Fibroblast of lung (primary cell): ENCODE measurements at regions not wholly inside any gene's neighbourhood (a gene's known extent, or its start where the extent isn't known, plus 50 kb on each side); places are given as distances from the start of the nearest gene placed in this dataset.

ENCODE experiments used
- DNase-seq, 2 donors: peaks; one replicate each; pipeline versions ENCODE4 v3.0.0 to v3.0.0-alpha.2; 2010; ENCODE audit warnings: low read depth in 2 of 2
- H2AFZ ChIP-seq: 2 replicates; pipeline ENCODE4 v1.5.1; 2012; ENCODE audit warnings: low read length, control low read depth, inconsistent platforms
- H3K27ac ChIP-seq: 2 replicates; pipeline ENCODE4 v1.5.1; 2011; ENCODE audit warnings: low read length, control low read depth; ENCODE audit not compliant: insufficient read depth
- H3K27me3 ChIP-seq: 2 replicates; pipeline ENCODE4 v1.5.1; 2011; ENCODE audit warnings: mild to moderate bottlenecking, low read length; ENCODE audit not compliant: control insufficient read depth, insufficient read depth
- H3K36me3 ChIP-seq: 2 replicates; pipeline ENCODE4 v1.5.1; 2011; ENCODE audit warnings: low read length; ENCODE audit not compliant: control insufficient read depth, insufficient read depth
- H3K4me1 ChIP-seq: 2 replicates; pipeline ENCODE4 v1.5.1; 2011; ENCODE audit warnings: low read length; ENCODE audit not compliant: control insufficient read depth, insufficient read depth; ENCODE audit errors: extremely low read depth
- H3K4me2 ChIP-seq: 2 replicates; pipeline ENCODE4 v1.5.1; 2011; ENCODE audit warnings: low read length, control low read depth; ENCODE audit not compliant: insufficient read depth; ENCODE audit errors: extremely low read depth
- H3K4me3 ChIP-seq, 4 experiments: fragments of 200-600 bp in 1 of 4; sonication (generic) in 1 of 4; replicated peaks in 1 of 4; 2 replicates each; pipeline ENCODE4 v1.5.1; 2011 to 2016; ENCODE audit warnings: low read length in 4 of 4, low read depth in 3 of 4, mild to moderate bottlenecking in 3 of 4, control low read depth in 2 of 4, inconsistent platforms in 1 of 4, mixed read lengths in 1 of 4; ENCODE audit not compliant: insufficient read depth in 1 of 4; ENCODE audit errors: control extremely low read depth in 1 of 4
- H3K79me2 ChIP-seq: 2 replicates; pipeline ENCODE4 v1.5.1; 2012; ENCODE audit warnings: mild to moderate bottlenecking, low read length, inconsistent platforms; ENCODE audit not compliant: control insufficient read depth, insufficient read depth
- H3K9ac ChIP-seq: 2 replicates; pipeline ENCODE4 v1.5.1; 2011; ENCODE audit warnings: mild to moderate bottlenecking, low read length, control low read depth; ENCODE audit not compliant: insufficient read depth
- H3K9me3 ChIP-seq: 2 replicates; pipeline ENCODE4 v1.5.1; 2012; ENCODE audit warnings: low read depth, low read length; ENCODE audit not compliant: control insufficient read depth, insufficient read depth
- H4K20me1 ChIP-seq: 2 replicates; pipeline ENCODE4 v1.5.1; 2011; ENCODE audit warnings: low read length; ENCODE audit not compliant: control insufficient read depth, insufficient read depth; ENCODE audit errors: extremely low read depth
- EZH2 ChIP-seq: IDR thresholded peaks from 2 replicates; pipeline ENCODE4 v1.5.1; 2012; ENCODE audit warnings: low read length, control low read depth, mild to moderate bottlenecking; ENCODE audit errors: missing control alignments
- TF ChIP-seq, protein P1 (sequence below), 2 donors: IDR thresholded peaks in 1 of 2; conservative IDR thresholded peaks in 1 of 2; 1 replicate in 1 of 2; 2 replicates in 1 of 2; pipeline ENCODE4 v1.5.1; 2011 to 2012; ENCODE audit warnings: low read length in 2 of 2, control low read depth in 1 of 2, inconsistent platforms in 1 of 2, low read depth in 1 of 2, mild to moderate bottlenecking in 1 of 2

DNA sequence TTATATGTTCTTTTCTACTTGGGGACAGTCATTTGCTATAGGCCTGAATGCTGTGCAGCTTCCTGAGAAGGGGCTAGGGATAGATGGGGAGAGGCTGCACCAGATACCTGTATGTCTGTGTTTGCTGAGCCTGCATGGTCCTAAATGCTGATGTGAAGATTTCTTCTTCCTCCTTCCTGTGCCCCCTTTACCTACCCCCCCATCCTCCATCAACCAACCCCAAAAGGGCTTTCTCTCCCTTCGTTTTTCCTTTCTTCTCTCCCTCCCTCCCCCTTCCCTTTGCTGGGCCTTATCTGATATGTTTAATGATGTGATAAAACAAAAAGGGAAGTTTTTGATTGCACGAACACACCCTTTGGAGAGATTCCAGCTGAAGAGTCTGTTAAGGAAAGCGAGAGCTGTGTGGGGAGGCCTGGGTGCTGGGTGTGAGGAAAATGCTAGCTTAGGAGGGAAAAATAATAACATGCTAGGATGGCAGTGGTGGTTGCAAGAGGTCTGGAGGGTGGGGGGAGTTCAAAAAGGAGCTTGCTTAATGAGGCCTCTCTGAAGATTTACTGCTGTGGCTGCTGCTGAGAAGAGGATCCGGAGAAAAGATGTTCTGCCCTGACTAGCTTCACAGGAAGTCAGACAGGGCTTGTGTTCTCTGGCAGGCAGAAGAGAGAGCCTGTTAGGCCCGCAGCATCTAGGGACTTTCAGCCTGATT, 101.8 kb downstream of the SAMD9 start:
- H3K27me3 ChIP-seq = no peaks in the 10 kb centered on the region
- peak overlapping the region; percentile 16 for H3K4me2 ChIP-seq
- H3K9ac ChIP-seq = no peak overlapping the region
- no peak overlapping the region for H3K4me3 ChIP-seq
- peak; percentile 35 to 42 for DNase-seq
- no peaks in the 10 kb centered on the region for H3K79me2 ChIP-seq
- TF ChIP-seq, protein P1, sequence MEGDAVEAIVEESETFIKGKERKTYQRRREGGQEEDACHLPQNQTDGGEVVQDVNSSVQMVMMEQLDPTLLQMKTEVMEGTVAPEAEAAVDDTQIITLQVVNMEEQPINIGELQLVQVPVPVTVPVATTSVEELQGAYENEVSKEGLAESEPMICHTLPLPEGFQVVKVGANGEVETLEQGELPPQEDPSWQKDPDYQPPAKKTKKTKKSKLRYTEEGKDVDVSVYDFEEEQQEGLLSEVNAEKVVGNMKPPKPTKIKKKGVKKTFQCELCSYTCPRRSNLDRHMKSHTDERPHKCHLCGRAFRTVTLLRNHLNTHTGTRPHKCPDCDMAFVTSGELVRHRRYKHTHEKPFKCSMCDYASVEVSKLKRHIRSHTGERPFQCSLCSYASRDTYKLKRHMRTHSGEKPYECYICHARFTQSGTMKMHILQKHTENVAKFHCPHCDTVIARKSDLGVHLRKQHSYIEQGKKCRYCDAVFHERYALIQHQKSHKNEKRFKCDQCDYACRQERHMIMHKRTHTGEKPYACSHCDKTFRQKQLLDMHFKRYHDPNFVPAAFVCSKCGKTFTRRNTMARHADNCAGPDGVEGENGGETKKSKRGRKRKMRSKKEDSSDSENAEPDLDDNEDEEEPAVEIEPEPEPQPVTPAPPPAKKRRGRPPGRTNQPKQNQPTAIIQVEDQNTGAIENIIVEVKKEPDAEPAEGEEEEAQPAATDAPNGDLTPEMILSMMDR (conservative IDR thresholded peaks at IDR 0.05 in 1 of 2, IDR thresholded peaks at IDR 0.05 in 1 of 2; ENCODE audit: low read depth in 1 of 2, low read length in 2 of 2) = no peak
- TF ChIP-seq EZH2 = no peak
- no peaks in the 10 kb centered on the region for H3K9me3 ChIP-seq
- peaks cover 14% of the 10 kb centered on the region for H3K4me1 ChIP-seq
- H3K27ac ChIP-seq = peak overlapping the region; percentile 11
- H2AFZ ChIP-seq = peak overlapping the region; percentile 60
- no peaks in the 10 kb centered on the region for H3K36me3 ChIP-seq
- no peaks in the 10 kb centered on the region for H4K20me1 ChIP-seq

GRCh38 chr7:93015101-93015778, 102.5 kb downstream of the SAMD9 start:
- no peaks in the 10 kb centered on the region for H4K20me1 ChIP-seq
- H3K4me2 ChIP-seq = no peak overlapping the region
- H3K9ac ChIP-seq = no peak overlapping the region
- H3K36me3 ChIP-seq = no peaks in the 10 kb centered on the region
- no peak for TF ChIP-seq EZH2
- DNase-seq = peak; percentile 52 to 84
- peak overlapping the region; percentile 60 for H2AFZ ChIP-seq
- no peaks in the 10 kb centered on the region for H3K27me3 ChIP-seq
- H3K27ac ChIP-seq = no peak overlapping the region
- peaks cover 14% of the 10 kb centered on the region for H3K4me1 ChIP-seq
- H3K4me3 ChIP-seq = no peak overlapping the region
- no peaks in the 10 kb centered on the region for H3K9me3 ChIP-seq
- no peaks in the 10 kb centered on the region for H3K79me2 ChIP-seq

DNA sequence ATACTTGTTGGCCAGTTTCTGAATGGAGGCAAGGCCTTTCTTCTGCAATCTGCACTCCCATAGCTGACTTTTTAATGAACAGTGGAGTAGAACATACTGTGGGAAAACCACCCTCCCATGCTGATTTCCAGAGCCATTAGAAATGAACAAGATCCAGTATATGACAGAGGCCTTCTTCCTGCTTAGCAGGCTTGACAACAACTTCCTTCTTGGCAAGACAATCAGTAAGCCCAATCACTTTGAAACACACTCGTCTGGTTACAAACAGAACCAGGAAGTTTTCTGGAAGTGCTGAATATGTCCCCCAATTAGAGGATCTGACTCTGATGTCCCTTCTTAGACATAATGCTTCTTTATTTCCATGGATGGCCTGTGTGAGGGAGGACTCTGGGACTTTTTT, 103.4 kb downstream of the SAMD9 start:
- TF ChIP-seq, protein P1 (conservative IDR thresholded peaks at IDR 0.05 in 1 of 2, IDR thresholded peaks at IDR 0.05 in 1 of 2; ENCODE audit: low read depth in 1 of 2, low read length in 2 of 2) = no peak
- no peak for TF ChIP-seq EZH2
- peak overlapping the region; percentile 1 for H2AFZ ChIP-seq
- no peak overlapping the region for H3K9ac ChIP-seq
- no peak overlapping the region for H3K27ac ChIP-seq
- no peak for DNase-seq
- H3K4me2 ChIP-seq = no peak overlapping the region
- H3K4me3 ChIP-seq = no peak overlapping the region
- H4K20me1 ChIP-seq = no peaks in the 10 kb centered on the region
- H3K4me1 ChIP-seq = peaks cover 14% of the 10 kb centered on the region
- H3K36me3 ChIP-seq = no peaks in the 10 kb centered on the region
- no peaks in the 10 kb centered on the region for H3K27me3 ChIP-seq
- H3K79me2 ChIP-seq = no peaks in the 10 kb centered on the region
- H3K9me3 ChIP-seq = no peaks in the 10 kb centered on the region
